Tibial nerve (tissue), 3 donors: ENCODE measurements at regions not wholly inside any gene's neighbourhood (a gene's known extent, or its start where the extent isn't known, plus 50 kb on each side); places are given as distances from the start of the nearest gene placed in this dataset.

ENCODE experiments used
- CTCF ChIP-seq, 5 experiments: fragments of 200-600 bp in 3 of 5; fragments of 450-650 bp in 2 of 5; sonication (generic) in 3 of 5; IDR thresholded peaks; one replicate each; pipeline ENCODE4 v1.5.1; 2016 to 2019; ENCODE audit warnings: antibody characterized with exemption in 5 of 5, mild to moderate bottlenecking in 3 of 5, moderate library complexity in 2 of 5
- POLR2A ChIP-seq, 2 donors: fragments of 450-650 bp; IDR thresholded peaks; one replicate each; pipeline ENCODE4 v1.6.1; 2017; ENCODE audit warnings: antibody characterized with exemption in 2 of 2, mild to moderate bottlenecking in 2 of 2, moderate library complexity in 2 of 2

DNA sequence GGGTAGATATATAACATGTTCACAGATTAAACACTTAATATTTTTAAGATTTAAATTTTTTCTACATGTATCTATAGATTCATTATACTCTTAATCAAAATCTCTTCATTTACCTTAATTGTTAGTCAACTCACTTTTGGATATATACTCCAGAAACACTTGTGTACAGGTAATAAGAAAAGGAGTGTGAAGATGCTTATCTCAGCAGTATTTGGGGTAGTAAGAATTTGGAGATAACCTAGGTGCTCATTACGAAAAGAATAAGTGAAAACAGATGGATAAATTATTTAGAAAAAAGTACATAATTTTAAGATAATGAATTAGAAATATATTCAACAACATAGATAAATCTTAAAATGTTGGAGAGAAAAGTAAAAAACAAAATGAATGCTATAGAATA lies 226.5 kb upstream of the PLSCR5 start:
- TF ChIP-seq CTCF (IDR thresholded peaks at IDR 0.05): no peak
- no peak for TF ChIP-seq POLR2A (IDR thresholded peaks at IDR 0.05)
